Amygdala (tissue), 56 donors: ENCODE measurements at regions not wholly inside any gene's neighbourhood (a gene's known extent, or its start where the extent isn't known, plus 50 kb on each side); places are given as distances from the start of the nearest gene placed in this dataset.

Experiments
- DNase-seq, 56 donors: peaks; one replicate each; lab custom pipeline; 2025; lab: John Stamatoyannopoulos, UW

GRCh38 chr16:86791287-86792035 lies 213.1 kb downstream of the FOXL1 start:
- no peak for DNase-seq

GRCh38 chr16:86794216-86794864 lies 216.0 kb downstream of the FOXL1 start:
- no peak for DNase-seq

DNA sequence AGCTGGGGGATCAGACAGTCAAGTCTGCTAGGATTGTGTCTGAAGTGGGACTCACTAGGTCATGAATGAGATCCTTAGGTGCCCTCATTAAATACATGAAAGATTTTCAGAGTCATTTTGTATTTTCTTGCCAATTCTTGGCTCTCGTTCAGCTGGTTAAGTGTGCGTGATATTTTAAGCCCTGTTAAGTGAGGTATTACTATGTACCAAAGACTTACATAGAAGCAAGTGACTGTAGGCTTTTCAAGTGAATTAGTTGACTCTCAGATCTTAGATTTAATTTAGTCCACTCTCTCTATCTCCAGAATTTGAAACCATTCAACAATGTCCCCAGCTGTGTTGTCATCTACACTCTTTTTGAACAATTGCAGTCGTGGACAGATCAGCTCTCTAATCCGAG lies 219.4 kb downstream of the FOXL1 start:
- no peak for DNase-seq

GRCh38 chr16:86798247-86799041 lies 220.1 kb downstream of the FOXL1 start:
- DNase-seq: no peak

DNA sequence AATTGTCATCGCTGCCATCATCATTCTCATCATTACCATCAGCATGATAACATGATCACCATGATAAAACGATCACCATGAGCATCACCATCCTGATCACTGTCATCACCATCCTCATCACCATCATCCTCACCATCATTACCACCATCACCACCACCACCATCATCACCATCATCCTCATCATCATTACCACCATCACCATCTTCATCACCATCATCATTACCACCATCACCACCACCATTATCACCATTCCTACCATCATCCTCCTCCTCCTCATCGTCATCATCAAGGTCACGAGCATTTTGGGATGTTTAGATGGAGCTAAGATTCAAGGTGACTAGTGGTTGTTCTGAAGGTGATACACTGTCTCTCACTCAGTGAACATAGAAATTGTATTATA lies 221.0 kb downstream of the FOXL1 start:
- DNase-seq: no peak

- no peak for DNase-seq
Observed at GRCh38 chr16:86800894-86801293, 222.5 kb downstream of the FOXL1 start.

GRCh38 chr16:86802013-86802412 lies 223.7 kb downstream of the FOXL1 start:
- DNase-seq: no peak

DNA sequence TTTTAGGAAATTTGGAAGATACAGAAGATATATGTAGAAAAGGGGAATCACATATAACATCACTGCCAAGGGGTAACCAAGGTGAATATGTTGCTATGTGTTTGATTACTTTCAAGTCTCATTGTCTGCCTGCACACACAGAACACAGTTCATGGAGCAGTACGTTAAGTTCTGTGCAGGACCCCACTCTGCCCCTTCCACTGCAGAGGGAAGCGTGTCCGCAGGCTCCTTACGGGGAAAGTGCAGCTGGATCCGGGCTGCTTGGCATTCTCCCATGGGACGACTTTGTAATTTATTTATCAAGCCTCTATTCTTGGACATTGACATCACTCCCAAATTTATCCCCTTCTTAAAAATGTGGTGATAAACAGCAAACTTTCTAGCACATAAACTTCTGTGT lies 226.8 kb downstream of the FOXL1 start:
- no peak for DNase-seq

DNA sequence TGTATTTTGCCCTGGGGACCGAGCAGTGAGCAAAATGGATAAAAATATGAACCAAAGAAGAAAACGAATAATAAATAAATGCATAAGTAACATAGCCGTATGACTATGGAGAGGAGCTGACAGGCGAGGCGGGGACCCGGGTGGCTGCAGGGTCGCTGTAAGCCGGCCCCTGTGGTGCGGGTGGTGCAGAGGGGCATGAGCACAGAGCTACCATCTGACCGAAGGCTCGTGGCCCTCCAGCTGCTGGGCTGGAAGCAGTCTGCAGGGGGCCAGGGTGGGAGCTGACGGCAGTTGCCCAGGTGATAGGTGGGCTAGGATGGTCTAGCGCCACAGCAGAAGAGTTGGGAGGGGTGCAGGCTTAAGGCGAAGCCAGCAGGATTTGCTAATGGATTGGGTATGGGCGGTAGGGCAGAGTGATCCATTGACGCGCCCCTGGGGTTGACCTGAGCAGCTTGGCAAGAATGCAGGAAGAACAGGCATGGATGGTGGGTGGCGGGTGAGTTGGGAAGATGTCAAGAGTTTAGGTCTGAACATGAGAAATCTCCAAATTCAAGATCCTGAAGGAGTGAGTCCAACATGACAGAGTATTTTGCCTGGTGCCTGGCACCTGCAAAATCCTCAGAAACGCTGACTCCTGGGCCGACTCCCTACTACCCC lies 228.0 kb downstream of the FOXL1 start:
- DNase-seq: no peak

DNA sequence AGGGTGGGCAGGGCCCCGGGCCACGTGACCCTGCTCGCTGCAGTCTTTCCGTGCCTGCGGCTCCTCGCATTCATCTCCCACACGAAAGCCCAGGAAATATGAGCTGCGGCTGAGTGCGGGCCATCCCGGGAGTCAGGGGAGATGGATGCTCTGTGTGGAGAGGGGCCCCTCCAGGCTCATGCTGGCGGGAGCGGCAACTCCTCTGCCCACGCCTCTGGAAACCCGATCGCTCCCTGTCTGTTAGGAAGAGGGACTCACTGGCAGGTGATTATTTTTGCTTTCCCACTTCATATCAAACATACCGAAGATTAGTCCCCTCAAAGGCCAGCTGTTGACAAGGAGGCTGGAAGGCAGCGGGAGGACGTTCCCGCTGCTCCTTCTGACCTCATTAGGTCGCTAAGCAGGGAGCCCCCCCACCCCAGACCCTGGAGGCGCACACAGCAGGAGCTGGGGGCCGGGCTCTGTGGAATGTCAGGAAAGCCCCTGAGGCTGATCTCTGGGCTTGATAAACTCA lies 228.5 kb downstream of the FOXL1 start:
- DNase-seq: no peak

DNA sequence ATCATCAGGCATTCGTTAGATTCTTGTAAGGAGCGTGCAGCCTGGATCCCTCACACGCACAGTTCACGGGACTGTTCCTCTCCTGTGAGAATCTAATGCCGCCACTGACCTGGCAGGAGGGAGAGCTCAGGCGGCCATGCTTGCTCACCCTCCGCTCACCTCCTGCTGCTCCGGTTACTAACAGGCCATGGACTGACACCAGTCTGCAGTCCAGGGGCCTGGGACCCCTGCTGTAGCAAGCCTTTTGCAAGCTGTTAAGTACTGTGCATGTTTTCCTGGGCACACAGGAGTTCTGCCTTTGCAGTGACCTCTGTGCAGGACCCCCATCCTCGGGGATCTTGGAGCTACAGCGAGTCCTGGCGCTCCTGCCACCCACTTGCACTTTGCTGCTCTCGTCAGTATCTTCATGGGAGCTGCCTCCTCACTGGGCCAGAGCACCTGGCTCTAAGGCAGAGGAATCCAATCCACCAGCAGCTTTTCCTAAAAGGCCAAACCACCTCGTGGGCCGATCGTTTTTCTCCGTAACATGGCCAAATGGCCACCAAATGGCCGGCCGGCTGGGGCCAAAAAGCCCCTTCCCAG lies 230.6 kb downstream of the FOXL1 start:
- no peak for DNase-seq

- DNase-seq: no peak
Observed at GRCh38 chr16:86809458-86809955, 231.2 kb downstream of the FOXL1 start.

DNA sequence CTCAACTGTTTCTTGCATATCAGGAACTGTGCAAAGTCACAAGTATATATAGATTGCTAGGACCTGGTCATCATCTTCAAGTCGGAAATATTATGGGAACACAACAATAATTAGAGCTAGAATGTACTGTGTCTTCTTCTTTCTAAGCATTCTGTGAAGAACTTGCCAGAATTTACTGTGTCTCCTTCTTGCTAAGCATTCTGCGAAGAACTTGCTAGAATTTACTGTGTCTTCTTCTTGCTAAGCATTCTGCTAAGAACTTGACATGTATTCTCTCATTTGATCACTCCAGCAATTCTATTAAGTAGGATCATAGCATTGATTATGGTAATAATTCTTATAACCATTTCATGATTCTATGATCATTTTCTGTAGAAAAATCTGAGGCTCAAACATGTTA lies 231.7 kb downstream of the FOXL1 start:
- DNase-seq: no peak

- DNase-seq: no peak
Observed at GRCh38 chr16:86812363-86812970, 234.1 kb downstream of the FOXL1 start.

- DNase-seq: no peak
Observed at GRCh38 chr16:86814256-86814655, 235.9 kb downstream of the FOXL1 start.

GRCh38 chr16:86816930-86817625 lies 238.7 kb downstream of the FOXL1 start:
- DNase-seq: no peak

DNA sequence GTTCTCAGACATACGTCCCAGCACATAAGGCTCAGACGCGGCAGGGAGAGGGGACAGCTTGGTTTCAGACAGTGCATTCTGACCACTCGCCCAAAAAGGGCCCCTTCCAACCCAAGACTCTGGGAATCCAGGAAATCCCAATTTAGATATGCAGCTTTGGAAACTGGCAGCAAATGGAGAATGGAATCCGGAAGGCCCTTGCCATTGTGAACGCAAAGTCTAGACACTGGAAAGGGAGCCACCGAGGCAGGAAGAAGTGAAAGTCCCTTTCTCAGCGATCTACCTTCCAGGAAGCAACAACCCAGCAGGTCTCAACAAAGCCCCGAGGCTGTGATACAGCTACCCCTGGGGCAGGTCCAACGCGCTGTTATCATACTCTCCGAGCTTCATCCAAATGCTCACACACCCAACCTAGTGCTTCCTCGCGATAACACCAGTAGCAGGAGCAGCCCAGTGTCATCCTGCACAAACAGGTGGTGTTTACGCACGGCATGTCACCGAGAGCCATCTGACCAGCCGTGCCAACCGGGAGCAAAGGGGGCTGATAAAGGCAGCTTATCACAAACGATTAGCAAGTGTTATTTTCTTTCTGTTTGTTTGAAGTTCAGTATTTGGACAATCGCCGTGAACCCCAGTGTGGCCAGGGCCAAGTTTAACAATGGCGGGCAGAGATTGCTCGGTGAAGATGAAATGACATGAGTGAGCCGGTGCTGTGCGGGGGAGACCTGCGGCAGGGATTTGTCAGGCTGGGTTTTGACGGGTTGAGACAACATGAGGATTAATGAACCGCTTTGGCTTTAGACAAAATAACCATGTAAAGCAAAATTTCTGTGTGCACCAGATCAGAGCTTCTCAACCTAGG lies 240.6 kb downstream of the FOXL1 start:
- no peak for DNase-seq

GRCh38 chr16:86819533-86819892 lies 241.2 kb downstream of the FOXL1 start:
- DNase-seq: no peak
